Head of caudate nucleus (tissue), 42 donors: ENCODE measurements at regions not wholly inside any gene's neighbourhood (a gene's known extent, or its start where the extent isn't known, plus 50 kb on each side); places are given as distances from the start of the nearest gene placed in this dataset.

Source experiments
- DNase-seq, 42 donors: peaks; one replicate each; pipeline versions ENCODE4 v3.0.0 to v3.0.0-alpha.2; 2020 to 2021; ENCODE audit warnings: mixed read lengths in 7 of 42
- intact Hi-C: fragments of 100-400 bp; cut with DNase I; formaldehyde crosslinking; loops from one replicate; pipeline ENCODE4 v1.15.0; 2022

DNA sequence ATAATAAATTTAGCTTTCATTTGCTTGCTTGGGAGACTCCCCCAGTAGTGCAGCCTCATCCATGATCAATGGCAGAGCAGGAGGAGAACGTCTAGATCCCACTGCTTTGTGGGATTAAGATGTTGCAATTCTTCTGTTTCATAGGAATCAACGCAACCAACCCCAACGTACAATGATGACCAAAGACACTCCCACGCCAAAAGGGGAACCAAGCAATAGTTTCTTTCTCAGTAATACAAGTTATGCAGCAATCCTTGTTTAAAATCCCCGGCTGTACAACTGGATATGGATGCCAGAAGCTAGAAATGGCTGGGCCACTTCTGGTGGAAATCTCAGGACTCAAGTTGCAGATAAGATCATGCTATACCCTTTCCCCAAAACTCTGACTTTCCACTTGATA, 411.2 kb downstream of the VPS13C start:
- DNase-seq, result no peak
- intact Hi-C loops, result no loop called here

DNA sequence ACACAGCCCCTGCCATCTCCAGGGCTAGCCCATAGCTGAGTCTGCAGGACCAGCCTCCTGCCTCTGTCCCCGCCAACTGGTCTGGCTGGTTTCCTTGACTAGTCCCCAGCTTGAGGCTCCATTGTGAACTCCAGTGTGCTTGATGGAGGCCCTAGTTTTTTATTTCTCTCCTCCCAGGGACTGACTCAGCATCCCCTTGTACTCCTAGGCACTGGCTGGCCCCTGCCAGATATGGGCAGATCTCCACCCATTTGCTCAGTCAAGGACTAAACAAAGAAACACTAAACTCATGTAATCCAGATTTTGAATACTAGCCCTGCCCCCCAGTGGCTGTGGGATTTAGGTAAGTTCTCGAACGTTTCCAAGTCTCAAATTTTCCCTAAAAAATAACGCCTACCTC, 415.4 kb upstream of the RORA start:
- DNase-seq, result peak in 1 of 42 donors; percentile 10
- intact Hi-C loops, result no loop called here

DNA sequence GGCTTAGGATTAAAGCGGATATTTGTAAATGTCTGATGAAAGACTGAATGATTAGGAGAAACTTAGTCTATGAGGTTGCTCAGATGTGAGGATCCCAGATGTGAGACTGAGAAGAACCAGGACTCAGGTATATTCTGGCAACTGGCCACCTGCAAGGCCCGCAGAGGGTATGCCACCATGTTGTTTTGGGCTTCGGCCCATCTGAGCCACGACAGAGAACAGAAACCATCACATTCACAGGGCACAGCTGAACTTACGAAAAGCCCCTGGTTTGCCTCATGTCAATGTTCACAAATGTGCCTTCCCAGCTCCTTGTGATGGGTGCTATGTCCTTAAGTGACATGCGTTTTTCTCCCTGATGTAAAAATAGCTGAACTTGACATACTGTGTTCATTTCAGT, 412.5 kb upstream of the RORA start:
- intact Hi-C loops, result no loop called here
- no peak for DNase-seq

- no peak for DNase-seq
- intact Hi-C loops, result no loop called here
Observed at GRCh38 chr15:61640756-61641155, 411.7 kb upstream of the RORA start.

DNA sequence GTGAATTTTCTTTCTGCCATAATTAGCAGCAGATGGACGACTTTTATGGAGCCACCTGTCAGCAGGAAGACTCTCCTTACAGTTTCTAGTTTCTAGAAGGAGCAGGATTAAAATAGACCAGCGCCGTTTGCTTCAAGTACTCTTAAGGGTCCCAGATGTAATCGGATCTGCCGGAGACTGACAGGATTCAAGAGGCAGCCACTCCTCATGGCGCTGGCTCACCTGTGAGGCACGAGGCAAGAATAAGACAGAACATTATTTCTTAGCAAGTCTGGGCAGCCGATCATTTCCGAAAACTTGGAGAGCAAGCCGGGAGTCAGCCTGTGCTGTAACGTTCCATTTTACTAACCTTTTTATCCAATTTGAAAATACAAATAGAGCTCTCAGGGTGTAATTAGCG, 410.4 kb upstream of the RORA start:
- intact Hi-C loops, result no loop called here
- no peak for DNase-seq

DNA sequence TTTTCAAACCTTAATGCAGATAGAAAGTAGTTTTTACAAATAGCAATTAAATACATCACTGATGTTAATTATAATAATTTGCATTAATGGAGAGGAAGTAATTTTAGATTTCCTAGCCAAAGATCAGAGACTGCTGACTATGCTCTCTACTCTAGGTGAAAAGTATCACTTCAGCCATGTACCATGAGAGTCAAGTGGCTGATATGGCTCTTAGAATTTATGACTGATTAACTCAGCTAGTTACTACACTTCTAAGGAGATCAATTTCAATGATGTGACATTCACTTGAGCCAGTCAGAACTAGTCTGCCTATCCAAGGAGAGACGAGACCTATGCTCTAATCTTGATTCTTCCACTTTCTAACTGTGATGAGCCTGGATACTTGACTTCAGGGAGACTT, 405.7 kb upstream of the RORA start:
- no peak for DNase-seq
- intact Hi-C loops, result no loop called here

GRCh38 chr15:61633951-61634350, 404.8 kb upstream of the RORA start:
- intact Hi-C loops, result no loop called here
- DNase-seq, result no peak

GRCh38 chr15:61629269-61629668, 400.2 kb upstream of the RORA start:
- intact Hi-C loops, result no loop called here

GRCh38 chr15:61624950-61625349, 395.8 kb upstream of the RORA start:
- no peak for DNase-seq
- intact Hi-C loops, result no loop called here

More at GRCh38 chr15:61629269-61629668, 400.2 kb upstream of the RORA start:
- no peak for DNase-seq

GRCh38 chr15:61623746-61624145, 394.6 kb upstream of the RORA start:
- no peak for DNase-seq
- intact Hi-C loops, result no loop called here

- intact Hi-C loops, result no loop called here
- DNase-seq, result no peak
Observed at GRCh38 chr15:61621865-61622264, 392.8 kb upstream of the RORA start.

GRCh38 chr15:61621146-61621545, 392.0 kb upstream of the RORA start:
- peak in 35 of 42 donors; percentile 7 to 61 (median 32) for DNase-seq
- intact Hi-C loops, result no loop called here

DNA sequence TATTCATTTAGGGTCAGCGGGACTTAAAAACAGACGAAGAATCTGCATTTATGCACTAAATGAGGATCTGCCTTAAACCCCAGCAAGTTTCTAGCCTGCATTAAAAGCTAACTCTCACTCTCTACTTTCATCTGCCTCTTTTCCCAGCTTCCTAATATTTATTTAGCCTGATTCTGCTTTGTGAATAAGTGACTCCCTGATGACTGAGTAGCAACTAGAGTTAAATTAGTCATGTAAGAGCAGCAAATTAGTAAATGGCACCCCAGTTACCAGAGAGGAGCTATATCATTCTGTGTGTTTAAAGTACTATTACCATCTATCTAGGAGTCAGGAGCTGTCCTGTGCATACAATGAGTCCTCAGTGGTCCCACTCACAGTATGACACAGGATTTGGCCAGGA, 391.0 kb upstream of the RORA start:
- no peak for DNase-seq
- intact Hi-C loops, result no loop called here

- intact Hi-C loops, result no loop called here
- DNase-seq, result no peak
Observed at GRCh38 chr15:61613729-61614128, 384.6 kb upstream of the RORA start.

DNA sequence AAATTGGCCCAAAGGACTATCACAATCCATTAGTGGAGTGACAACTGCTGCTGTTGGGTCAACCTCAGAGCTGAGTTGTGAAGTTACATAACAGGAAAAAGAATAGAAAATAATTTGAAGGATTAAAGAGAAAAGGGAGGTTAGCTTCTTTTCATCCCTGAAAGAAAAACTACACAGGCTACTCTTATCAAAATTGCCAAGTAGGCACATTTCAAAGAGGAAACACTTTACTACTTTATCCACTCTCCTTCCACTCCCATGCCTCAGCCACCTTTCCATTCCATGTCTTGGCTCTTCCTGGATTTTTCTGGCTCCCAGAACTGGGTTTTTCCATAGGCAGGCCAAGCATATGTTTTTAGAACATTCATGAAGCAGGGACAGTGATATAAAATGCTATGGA, 384.0 kb upstream of the RORA start:
- intact Hi-C loops, result no loop called here
- DNase-seq, result no peak

DNA sequence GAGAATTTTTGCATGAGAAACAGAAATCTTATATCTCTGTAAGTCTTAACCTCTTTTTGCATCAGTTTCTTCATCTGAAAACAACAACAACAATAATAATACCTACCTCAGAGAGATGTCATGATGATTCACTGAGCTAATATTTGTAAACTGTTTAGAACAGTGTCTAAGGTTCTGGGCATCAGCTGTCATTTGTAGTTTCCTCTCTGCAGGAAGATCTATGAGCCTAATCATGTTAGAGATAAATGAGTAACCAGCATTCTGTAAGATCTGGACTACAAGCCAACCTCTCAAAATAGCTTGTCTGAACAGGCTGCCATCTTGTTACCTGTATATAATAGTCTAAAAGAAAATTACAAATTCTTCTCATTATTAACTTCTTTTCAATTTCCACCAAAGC, 383.0 kb upstream of the RORA start:
- intact Hi-C loops, result no loop called here
- no peak for DNase-seq

DNA sequence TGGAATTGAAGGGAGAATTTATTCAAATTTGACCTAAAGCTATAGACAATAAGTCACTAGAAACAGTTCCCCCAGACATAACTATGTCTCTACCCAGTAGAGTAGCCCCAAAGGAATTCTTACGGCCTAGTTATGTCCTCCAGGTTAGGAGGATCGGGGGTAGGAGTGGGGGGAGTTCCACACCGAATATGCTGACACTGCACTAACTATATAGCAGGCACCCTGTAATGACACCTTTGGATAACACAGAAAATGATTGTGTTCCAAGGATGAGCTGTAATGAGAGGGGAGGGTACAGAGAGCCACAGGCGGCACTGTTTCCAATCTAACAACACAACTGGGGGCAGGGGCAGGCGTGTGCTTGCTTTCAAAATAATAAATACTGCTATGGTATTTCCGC, 376.2 kb upstream of the RORA start:
- intact Hi-C loops, result no loop called here

DNA sequence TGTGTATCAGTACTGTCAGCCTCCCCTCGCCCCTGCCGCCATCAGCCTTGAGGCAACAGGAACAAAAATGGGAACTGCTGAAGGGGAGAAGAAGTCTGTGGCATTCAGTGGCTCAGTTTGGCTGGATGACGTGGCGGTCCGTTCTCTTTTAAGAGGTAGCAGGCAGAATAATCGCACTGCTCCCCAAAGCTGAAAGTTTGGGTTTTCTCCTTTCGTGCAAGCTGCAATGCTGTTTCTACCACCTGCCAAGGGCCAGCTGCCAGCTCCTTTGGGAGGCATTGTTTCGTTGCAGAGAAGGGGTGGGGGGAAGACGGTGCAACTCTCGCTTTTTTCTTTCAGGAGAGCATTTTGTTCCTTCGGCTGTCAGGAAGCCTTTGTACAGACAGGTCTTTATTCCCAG, 369.6 kb upstream of the RORA start:
- intact Hi-C loops, result no loop called here
- DNase-seq, result peak in 9 of 42 donors; percentile 1 to 41 (median 5)

More for the DNA sequence above, 376.2 kb upstream of the RORA start:
- no peak for DNase-seq

- no peak for DNase-seq
- intact Hi-C loops, result no loop called here
Observed at GRCh38 chr15:61584410-61584809, 355.3 kb upstream of the RORA start.

DNA sequence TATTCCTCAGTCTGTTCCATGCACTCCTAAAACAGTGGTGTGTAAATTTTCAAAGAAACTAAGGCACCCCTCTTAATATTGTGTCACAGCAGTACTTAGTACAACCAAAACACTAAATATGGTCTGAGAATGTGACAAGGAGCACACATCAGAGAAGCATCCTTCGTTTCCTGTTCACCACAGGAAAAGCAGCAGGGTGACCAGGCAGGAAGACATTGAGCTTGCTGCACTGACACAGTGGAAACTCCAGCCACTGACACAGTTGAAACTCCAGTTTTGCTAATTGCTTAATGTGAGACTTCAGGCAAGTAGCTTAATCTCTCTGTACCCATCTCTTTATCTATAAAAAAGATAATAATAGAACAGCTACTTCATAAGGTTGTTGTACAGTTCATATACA, 353.0 kb upstream of the RORA start:
- DNase-seq, result no peak
- intact Hi-C loops, result no loop called here

DNA sequence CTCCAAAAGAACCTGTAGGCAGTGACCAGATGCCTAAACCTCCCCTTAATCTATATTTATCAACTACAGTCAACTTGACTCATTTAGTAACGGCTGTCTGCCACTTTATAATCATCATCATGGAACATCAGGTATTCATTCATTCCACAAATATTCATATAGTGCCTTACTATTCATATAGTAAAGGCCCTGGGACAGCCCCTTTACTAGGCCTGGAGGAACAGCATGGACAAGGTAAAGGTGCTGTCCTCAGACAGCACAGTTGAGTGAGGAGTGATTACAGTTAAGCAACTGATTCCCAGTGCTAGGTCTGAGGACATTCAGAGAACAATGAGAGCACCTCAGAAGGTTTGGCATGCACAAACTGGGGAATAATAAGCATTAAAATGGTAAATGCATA, 346.5 kb upstream of the RORA start:
- DNase-seq, result no peak
- intact Hi-C loops, result no loop called here

GRCh38 chr15:61571026-61571425, 341.9 kb upstream of the RORA start:
- DNase-seq, result no peak
- intact Hi-C loops, result no loop called here
